ENCODE measurements at regions not wholly inside any gene's neighbourhood (a gene's known extent, or its start where the extent isn't known, plus 50 kb on each side); places are given as distances from the start of the nearest gene placed in this dataset.

GRCh38 chr15:98077186-98077585 lies 116.7 kb downstream of the ARRDC4 start:
- TF ChIP-seq PPARA (CRISPR knock-in tag; IDR thresholded peaks at IDR 0.05; ENCODE audit: borderline replicate concordance) (no peak), CSRNP3 (CRISPR knock-in tag; IDR thresholded peaks at IDR 0.05) (no peak), ARNTL (CRISPR knock-in tag; IDR thresholded peaks at IDR 0.05; ENCODE audit: borderline replicate concordance, low read depth) (no peak)
